ENCODE measurements at regions not wholly inside any gene's neighbourhood (a gene's known extent, or its start where the extent isn't known, plus 50 kb on each side); places are given as distances from the start of the nearest gene placed in this dataset.

DNA sequence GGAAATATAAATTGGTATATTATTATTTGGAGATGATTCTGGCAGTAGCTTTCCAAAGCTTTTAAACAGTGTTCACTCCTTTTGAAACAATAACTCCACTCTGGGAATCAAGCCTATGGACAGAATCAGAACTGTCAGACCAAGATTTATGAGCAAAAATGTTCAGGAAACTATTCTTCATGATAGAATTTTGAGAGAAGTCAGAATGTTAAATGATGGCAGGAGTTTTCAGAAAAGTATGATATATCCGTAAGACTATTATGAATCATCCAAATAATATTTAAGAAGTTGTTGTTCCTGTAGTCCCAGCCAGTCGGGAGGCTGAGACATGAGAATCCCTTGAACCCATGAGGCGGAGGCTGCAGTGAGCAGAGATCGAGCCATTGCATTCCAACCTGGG is 50.5 kb upstream of the ADGRG2 start:
- intact Hi-C loops (cut with DNase I): loop anchor here in 1 of 2 donors (2.0 kb wide), 1 partner anchor 78 kb away; no protein-coding TSS in a partner anchor

DNA sequence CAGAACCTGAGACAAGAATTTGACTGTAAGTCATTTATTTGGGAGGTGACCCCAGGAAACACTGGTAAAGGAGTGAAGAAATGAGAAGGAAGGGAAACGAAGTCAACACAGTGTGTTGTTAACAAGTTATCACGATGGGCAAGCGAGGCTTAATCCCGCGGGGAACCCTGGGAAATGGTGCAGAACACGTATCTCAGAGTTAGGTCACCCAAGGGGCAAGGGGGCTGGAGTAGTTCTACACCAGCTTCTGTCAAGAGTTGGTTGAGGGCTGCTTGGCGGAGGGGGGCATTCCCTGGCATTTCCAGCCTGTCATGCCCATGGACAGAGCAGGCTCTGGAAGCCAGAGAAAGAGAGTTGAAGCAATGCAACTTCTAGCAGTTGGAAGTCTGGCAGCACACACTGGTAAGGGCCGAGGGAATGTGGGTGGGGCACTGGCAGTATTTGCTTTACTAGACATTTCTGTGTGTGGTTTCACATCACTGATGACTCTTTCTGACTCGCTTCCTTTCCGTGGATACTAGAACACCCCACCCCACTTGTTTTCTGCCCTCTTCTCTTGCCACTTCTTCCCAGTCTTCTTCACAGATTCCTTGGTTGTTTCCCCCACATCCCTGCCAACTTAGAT is 52.2 kb upstream of the ADGRG2 start:
- peak; percentile 86 for DNase-seq (ENCODE audit: low spot score)
- intact Hi-C loops (cut with DNase I): no loop called here

More for the DNA sequence above, 50.5 kb upstream of the ADGRG2 start:
- DNase-seq (ENCODE audit: low spot score): no peak

DNA sequence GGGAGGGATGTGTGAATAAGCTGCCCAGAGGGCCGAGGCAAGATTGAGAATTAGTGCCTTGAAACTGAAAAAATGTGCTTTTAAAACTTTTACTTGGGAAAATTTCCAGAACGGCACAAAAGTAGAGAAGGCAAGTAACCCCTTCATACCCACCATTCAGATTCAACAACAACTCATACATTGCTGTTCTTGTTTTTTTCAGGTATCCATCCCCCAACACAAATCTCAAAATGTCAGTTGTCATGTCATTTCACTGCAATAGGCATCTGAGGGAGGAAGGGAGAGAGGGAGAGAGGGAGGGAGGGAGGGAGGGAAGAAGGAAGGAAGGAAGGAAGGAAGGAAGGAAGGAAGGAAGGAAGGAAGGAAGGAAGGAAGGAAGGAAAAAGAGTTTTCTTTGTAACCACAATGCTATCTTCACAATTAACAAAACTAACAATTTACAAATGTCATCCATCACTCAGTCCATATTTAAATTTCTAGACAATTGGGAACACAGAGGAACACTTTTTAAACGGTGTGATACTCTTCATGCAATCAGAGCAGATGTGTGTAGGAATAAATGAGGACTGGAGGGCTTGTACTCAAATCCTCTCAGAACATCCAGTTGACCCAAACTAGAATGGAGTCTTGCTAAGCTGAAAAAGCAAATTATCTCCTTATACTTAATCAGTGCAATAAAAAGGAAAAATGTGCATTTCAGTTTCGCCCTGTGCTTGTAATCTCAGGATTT is 54.8 kb upstream of the ADGRG2 start:
- intact Hi-C loops (cut with DNase I): no loop called here
- no peak for DNase-seq (ENCODE audit: low spot score)

DNA sequence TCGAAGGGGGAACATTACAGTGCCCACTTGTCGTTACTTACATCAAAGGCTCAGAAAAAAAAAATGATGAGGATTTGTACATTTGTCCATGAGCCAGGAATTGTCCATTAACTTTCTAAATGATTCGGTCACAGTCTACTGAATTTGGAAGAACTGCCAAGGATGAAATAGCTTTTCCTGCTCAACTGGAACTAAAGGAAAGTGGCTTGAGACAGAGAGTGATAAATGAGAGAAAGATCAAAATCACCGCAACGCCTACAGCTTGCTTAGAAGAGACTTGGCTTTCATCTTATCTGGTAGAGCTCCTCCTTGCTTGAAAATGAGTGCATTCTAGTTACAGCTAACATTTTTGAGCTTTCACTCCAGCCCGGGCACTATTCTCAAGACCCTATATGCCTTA is 55.5 kb upstream of the ADGRG2 start:
- intact Hi-C loops (cut with DNase I): no loop called here
- DNase-seq (ENCODE audit: low spot score): no peak

DNA sequence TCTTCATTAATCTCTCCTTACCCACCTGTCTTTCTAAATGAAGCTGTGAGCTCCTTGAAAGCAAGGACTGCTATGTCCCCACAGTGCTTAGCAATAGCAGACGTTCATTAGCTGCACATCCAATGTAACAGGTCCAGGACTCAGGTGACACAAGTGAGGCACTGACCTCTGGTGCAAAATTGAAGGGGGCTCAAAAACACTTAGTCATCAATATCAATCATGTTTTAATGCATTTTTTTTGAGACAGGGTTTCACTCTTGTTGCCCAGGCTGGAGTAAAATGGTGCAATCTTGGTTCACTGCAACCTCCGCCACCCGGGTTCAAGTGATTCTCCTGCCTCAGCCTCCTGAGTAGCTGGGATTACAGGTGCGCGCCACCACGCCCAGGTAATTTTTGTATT is 56.1 kb upstream of the ADGRG2 start:
- DNase-seq (ENCODE audit: low spot score): no peak
- intact Hi-C loops (cut with DNase I): no loop called here

DNA sequence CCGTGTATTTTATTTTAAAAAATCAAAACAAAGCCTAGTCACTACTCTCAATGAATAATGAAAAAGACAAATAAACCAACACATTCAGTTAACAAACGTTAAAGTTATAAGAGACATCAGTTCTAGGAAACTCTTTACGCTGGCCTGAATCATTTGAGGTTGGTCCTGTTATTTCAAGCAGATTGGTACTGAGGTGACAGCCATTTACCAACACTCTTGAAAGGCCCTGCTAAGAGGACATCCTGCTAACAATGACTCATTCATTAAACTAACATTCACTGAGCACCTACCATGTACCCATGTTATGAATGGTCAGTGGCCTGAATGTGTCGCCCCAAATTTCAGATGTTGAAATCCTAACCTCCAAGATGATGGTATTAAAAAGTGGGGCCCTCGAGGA is 57.1 kb upstream of the ADGRG2 start:
- intact Hi-C loops (cut with DNase I): no loop called here
- no peak for DNase-seq (ENCODE audit: low spot score)

DNA sequence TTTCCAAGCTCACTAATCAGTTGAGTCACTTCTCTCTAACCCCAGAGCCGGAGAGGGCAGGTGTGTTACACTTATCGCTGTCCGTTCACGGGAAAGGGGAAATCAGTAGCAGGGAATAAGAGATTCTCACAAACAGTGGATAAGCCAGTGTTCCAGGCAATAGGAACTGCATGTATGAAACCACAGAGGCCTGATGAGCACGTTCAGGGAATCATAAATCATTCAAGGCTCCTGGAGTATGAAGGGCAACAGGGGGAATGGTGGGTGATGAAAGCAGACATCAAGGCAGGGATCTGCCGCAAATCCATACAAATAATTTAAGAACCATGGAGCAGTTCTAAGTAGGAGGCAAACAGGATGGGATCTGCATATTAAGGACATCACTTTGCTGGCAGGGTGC is 59.1 kb upstream of the ADGRG2 start:
- intact Hi-C loops (cut with DNase I): no loop called here
- no peak for DNase-seq (ENCODE audit: low spot score)

DNA sequence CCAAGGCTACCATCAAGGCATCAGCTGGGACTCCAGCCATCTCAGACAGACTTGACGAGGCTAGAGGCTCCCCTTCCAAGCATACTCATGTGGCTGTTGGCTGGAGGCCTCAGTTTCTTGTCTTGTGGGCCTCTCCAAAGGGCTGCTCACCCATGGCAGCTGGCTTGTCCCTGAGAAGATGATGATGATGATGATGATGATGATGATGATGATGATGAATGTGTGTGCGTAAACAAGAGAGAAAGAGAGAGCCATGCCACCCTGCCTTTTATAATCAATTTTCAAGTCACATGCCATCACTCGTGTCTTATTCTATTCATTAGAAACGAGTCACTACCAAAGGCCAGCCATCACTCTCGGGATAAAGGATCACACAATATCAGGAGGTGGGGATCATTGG is 60.5 kb upstream of the ADGRG2 start:
- intact Hi-C loops (cut with DNase I): loop anchor here in 1 of 2 donors (1.0 kb wide), 1 partner anchor 30 kb away; no protein-coding TSS in a partner anchor

DNA sequence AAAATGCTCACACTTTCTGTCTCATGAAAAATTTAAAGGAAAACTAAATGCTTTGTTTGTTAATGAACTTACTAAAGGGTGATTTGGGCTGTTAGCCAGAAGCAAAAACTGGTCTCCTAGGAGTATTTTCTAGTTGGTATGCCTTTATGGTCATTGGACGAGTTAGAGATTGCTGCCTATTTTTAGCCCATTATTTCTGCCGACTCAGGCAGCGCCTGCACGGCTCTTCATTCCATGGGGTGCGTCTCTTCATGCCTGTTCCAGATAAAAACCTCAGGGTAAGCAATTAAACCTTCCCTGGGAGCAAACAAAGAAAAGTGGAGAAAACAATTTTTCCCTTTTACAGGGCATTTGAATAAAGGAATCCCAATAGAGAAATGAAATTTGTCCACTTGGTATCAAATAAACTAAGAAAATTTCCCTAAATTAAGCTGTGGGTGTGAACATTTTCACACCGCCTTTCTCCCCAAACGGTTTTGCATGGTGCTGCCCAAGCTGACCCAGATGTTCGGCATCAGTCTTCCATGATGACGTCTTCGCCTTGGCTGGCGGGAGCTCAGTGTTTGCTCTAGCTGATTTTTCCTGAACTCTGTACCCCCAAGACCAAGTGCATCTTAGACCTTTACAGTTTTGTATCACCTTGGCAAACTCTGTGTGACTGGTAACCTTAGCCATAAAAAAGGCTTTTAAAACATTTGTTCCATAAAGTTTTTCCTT is 61.7 kb upstream of the ADGRG2 start:
- no peak for DNase-seq (ENCODE audit: low spot score)
- intact Hi-C loops (cut with DNase I): loop anchor here in 1 of 2 donors (1.0 kb wide), 1 partner anchor 28 kb away; no protein-coding TSS in a partner anchor

More for the DNA sequence above, 60.5 kb upstream of the ADGRG2 start:
- no peak for DNase-seq (ENCODE audit: low spot score)

DNA sequence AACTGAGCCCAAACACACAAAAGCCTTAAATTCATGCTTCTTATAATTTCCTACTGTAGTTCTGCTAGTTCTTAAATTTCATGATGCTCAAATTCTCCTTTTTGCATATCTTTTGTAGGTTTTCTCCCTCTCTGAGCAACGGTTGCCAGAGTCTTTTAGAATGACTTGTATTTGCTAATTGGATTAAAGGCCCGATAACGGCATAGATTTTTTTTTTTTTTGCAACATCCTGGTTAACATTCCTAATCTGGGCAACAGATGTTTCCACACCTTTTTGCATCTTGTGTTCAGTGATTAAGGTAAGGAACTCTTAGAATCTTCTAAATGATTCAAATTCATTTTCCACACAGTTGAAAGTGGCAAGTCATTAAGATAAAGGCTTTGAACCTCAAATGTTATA is 66.3 kb upstream of the ADGRG2 start:
- intact Hi-C loops (cut with DNase I): no loop called here
- DNase-seq (ENCODE audit: low spot score): no peak

DNA sequence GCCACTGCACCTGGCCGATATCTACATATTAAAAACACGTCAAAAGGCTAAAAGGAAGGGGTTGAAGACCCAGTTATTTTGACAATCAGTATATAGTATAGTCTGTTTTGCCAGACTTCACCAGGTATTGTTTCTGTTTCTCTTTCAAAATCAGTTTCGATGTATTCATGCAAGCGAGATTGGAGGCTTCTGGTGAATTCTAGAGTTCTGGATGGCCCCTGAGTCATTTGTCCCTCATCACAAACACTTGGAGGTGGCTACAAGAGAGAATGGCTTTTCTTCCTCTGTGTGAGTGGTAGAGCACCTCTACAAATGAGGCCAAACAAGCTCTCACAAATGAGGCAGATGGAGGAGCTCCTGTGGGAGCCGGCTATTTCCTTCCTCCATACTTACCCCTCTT is 68.6 kb upstream of the ADGRG2 start:
- intact Hi-C loops (cut with DNase I): no loop called here
- DNase-seq (ENCODE audit: low spot score): no peak

DNA sequence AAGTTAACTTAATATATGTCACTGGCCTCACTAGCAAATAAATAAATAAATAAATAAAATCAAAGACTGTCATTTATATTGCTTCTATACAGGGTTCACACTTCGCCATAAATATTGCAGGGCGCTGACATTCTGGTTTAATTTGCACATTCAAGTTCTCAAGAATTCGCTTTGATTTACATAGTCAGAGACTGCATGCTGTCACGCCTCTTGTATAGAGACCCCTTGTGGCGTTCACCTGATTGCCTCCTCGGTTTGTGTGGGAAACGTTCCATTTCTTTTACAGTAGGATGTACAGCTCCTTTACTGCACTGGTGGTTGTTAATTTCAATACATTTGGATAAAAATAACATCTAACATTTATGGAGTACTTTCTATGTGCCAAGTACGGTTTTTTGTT is 71.3 kb upstream of the ADGRG2 start:
- intact Hi-C loops (cut with DNase I): no loop called here
- no peak for DNase-seq (ENCODE audit: low spot score)

DNA sequence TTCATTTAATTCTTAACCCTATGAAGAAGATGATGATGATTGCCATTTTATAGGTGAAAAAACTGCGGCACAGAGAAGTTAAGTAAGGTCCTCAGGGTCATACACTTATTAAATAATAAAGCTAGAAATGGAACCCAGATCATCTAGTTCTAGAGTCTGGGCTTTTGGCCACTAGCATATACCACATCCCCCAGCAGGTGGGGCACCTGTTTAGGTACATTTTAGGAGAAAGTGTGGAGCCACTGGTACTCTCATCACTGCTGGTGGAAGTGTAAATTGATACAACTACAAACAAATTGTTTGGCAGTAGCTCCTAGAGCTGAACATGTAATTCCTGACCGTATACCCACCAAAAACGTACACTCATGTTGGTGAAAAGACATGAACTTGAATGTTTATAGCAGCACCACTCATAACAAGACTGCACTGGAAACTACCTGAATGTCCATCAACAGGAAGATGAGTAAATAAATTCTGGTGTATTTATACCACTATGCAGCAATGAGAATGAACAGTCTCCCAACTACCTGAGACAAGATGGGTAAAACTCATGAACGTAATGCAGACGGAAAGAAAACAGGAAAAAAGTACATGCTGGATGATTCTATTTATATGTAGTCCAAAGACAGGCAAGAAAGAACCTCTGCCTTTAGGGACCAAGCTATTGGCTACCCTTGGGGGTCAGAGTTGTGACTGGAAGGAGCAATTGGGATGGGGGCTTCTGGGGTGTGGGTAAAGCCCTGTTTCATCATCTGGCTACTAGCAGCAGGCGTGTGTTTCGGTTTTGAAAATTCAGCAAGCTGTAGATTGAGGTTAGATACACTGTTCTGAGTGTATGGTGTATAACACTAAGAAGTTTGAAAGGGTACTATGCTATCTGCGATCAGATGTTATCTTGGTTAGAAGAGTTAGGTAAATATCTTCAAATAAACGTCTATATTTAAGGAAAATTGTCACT is 72.3 kb upstream of the ADGRG2 start:
- intact Hi-C loops (cut with DNase I): no loop called here
- no peak for DNase-seq (ENCODE audit: low spot score)

DNA sequence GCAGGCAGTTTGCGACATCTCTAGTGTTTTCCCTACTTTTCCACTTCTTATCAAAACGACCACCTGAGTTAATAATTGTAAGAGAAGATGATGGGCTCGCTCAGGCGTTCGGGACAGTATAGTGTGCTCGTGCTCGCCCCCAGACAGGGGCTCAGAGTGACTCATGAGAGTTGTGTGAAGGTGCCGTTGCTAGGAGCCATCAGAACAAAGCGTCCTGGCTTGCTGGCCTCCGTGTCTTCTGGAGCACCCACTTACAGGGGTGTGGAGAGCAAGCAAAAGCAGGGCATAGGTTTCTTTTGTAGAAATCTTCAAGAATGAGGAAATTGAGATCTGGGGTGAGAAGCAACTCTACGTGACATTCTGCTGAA is 73.0 kb upstream of the ADGRG2 start:
- intact Hi-C loops (cut with DNase I): no loop called here
- no peak for DNase-seq (ENCODE audit: low spot score)

DNA sequence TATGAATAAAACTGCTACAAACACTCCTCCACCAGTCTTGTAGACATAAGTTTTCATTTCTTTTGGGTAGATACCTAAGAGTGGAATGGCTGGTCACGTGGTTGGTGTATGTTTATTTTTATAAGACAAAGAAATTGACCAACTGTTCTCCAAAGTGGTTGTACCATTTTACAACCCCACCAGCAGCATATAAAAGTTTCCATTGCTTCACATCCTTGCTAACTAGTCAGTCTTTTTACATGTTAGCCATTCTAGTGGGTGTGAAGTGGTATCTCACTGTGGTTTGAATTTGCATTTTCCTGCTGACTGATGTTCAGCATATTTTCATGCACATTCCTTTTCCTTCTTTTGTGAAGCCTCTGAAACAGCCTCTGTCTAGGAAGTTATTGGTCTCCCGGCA is 76.2 kb upstream of the ADGRG2 start:
- DNase-seq (ENCODE audit: low spot score): no peak
- intact Hi-C loops (cut with DNase I): no loop called here

DNA sequence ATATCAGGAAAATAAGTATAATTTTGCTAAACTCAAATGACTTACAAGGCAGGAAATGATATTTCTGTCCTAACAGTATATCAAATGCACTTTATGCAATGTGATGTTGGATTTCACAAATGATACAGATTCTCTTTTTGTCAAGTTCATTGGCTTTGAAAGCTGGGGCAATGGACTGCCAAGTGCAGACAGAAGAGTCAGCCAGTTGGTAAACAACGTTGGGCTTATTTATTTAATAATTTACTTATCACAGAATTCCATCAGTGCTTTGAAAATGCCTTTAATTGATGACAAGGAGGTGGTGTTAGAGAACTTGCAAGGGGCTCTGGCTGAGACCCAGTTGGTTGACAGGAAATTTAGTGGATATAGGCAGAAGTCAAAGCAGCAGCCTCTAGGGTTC is 79.9 kb upstream of the ADGRG2 start:
- intact Hi-C loops (cut with DNase I): no loop called here

DNA sequence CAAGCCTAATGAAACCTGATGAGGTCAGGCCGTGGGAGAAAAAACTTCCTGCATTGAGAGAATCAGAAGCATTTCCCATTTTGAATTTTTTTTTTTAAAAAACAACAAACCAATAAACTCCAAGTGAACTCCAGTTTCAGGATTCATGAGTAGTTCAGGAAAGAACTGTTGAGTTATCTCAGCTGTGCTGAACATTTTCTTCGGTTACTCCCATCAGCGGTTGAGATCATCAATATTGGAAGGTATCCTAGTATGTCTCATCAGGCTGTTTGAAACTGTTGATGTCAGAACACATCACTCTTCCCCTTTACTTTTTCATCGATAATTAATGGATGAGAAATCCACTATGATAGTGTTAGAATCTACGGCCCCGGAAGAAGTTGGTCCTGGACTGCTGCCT is 82.4 kb upstream of the ADGRG2 start:
- DNase-seq (ENCODE audit: low spot score): no peak
- intact Hi-C loops (cut with DNase I): no loop called here

More for the DNA sequence above, 79.9 kb upstream of the ADGRG2 start:
- DNase-seq (ENCODE audit: low spot score): no peak

DNA sequence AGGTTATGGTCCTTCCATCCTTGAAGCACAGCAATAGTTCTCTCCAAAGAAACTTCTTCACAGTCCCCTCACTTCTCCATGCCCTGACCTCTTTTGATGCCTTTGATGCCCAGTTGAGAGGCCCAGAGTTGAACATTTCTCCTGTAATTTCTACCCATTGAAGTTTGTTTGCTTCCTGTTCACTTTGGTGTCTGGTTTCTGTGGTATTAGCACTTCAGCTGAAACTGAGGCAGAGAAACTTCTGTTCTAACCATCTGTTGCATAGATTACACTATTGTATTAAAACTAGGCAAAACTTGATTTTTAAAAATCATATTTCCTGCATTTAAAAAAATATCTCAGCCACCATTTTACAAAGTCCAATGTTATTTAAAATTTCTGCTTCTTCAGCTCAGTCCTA is 89.8 kb upstream of the ADGRG2 start:
- intact Hi-C loops (cut with DNase I): loop anchor here in 1 of 2 donors (1.0 kb wide), 1 partner anchor 29 kb away; no protein-coding TSS in a partner anchor

DNA sequence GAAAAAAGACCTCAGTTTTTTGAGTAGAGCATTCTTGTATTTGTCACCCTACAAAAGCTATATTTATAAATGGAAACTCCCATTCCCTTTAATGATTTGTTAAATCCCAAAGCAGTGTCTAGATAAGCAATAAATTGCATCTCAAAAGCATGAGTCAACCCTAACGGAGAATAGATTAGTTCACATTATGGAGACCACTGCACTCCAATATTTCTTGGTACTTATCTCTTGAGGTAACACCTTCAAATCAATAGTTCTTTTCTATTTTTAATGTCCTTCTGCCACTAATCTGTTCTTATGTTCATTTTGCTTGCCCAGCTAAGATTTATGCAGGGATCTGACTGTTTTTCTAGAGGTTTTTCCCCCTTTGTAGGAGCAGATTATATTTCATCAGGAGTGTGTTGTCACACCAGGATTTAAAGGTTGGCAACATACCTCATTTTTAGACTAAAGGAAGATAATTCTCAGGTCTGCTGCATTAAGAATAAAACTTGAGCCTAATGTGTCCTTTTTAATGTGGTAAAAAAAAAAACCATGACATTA is 91.4 kb upstream of the ADGRG2 start:
- intact Hi-C loops (cut with DNase I): no loop called here
- no peak for DNase-seq (ENCODE audit: low spot score)

More for the DNA sequence above, 89.8 kb upstream of the ADGRG2 start:
- no peak for DNase-seq (ENCODE audit: low spot score)
